Keratinocyte (primary cell): ENCODE measurements at regions not wholly inside any gene's neighbourhood (a gene's known extent, or its start where the extent isn't known, plus 50 kb on each side); places are given as distances from the start of the nearest gene placed in this dataset.
"Not testable (repeated sequence)": the region's sequence is repeated elsewhere in the genome, so short reads cannot be mapped to it uniquely, and the experiment has no call there.

Experiments
- DNase-seq: peaks from one replicate; pipeline ENCODE4 v3.0.0-alpha.2; 2011; ENCODE audit warnings: low read depth, missing footprints, low spot score
- FAIRE-seq: peaks from 2 replicates; lab custom pipeline; 2011; peaks lifted over from hg19 to GRCh38; lab: Jason Lieb, UNC
- H2AFZ ChIP-seq: 2 replicates; pipeline ENCODE4 v1.6.0; 2012; ENCODE audit warnings: low read length, control low read depth, inconsistent platforms; ENCODE audit not compliant: control insufficient read depth
- H3K27ac ChIP-seq: 2 replicates; pipeline ENCODE4 v1.5.1; 2011; ENCODE audit warnings: low read length; ENCODE audit not compliant: control insufficient read depth, insufficient read depth
- H3K27me3 ChIP-seq: 3 replicates; pipeline ENCODE4 v1.6.0; 2011; ENCODE audit warnings: low read length; ENCODE audit not compliant: control insufficient read depth, insufficient read depth; ENCODE audit errors: extremely low read depth
- H3K36me3 ChIP-seq, 2 experiments: 2 replicates in 1 of 2; 3 replicates in 1 of 2; pipeline ENCODE4 v1.5.1; 2011; ENCODE audit warnings: low read length in 2 of 2, mild to moderate bottlenecking in 1 of 2; ENCODE audit not compliant: control insufficient read depth in 2 of 2, insufficient read depth in 2 of 2; ENCODE audit errors: extremely low read depth in 1 of 2
- H3K4me1 ChIP-seq: 3 replicates; pipeline ENCODE4 v1.5.1; 2011; ENCODE audit warnings: low read length; ENCODE audit not compliant: control insufficient read depth, insufficient read depth; ENCODE audit errors: extremely low read depth
- H3K4me2 ChIP-seq: 3 replicates; pipeline ENCODE4 v1.6.0; 2011; ENCODE audit warnings: low read depth, low read length; ENCODE audit not compliant: control insufficient read depth, insufficient read depth; ENCODE audit errors: extremely low read depth
- H3K4me3 ChIP-seq, 3 experiments: fragments of 200-600 bp in 1 of 3; sonication (generic) in 1 of 3; 2 replicates in 2 of 3; 3 replicates in 1 of 3; pipeline ENCODE4 v1.5.1; 2011 to 2016; ENCODE audit warnings: low read length in 3 of 3, mild to moderate bottlenecking in 3 of 3, control low read depth in 2 of 3, inconsistent platforms in 1 of 3, low read depth in 1 of 3, mixed read lengths in 1 of 3, mixed run types in 1 of 3, moderate library complexity in 1 of 3; ENCODE audit not compliant: control insufficient read depth in 2 of 3, insufficient read depth in 2 of 3; ENCODE audit errors: extremely low read depth in 1 of 3
- H3K79me2 ChIP-seq: 2 replicates; pipeline ENCODE4 v1.6.0; 2012; ENCODE audit warnings: low read length; ENCODE audit not compliant: control insufficient read depth, insufficient read depth
- H3K9ac ChIP-seq: 3 replicates; pipeline ENCODE4 v1.6.0; 2011; ENCODE audit warnings: low read length; ENCODE audit not compliant: control insufficient read depth, insufficient read depth; ENCODE audit errors: extremely low read depth
- H3K9me1 ChIP-seq: 3 replicates; pipeline ENCODE4 v1.6.0; 2011; ENCODE audit warnings: low read length; ENCODE audit not compliant: control insufficient read depth, insufficient read depth; ENCODE audit errors: extremely low read depth
- H3K9me3 ChIP-seq: 2 replicates; pipeline ENCODE4 v1.5.1; 2012; ENCODE audit warnings: low read depth, low read length; ENCODE audit not compliant: control insufficient read depth
- H4K20me1 ChIP-seq: 3 replicates; pipeline ENCODE4 v1.6.0; 2011; ENCODE audit warnings: low read length; ENCODE audit not compliant: control insufficient read depth, insufficient read depth; ENCODE audit errors: extremely low read depth
- EZH2 ChIP-seq: IDR thresholded peaks from one replicate; pipeline ENCODE4 v1.6.1; 2012; ENCODE audit warnings: inconsistent platforms, mild to moderate bottlenecking, low read length, moderate library complexity
- dilution Hi-C: fragments of 300-500 bp; cut with MboI; formaldehyde crosslinking; loops from one replicate; pipeline ENCODE4 v1.7.0; 2020; ENCODE audit warnings: low sequenced_read_pairs; ENCODE audit not compliant: extremely low pct_ligation_motif_present
- TF ChIP-seq, protein P1 (sequence below), 3 experiments: IDR thresholded peaks in 1 of 3; conservative IDR thresholded peaks in 1 of 3; optimal IDR thresholded peaks in 1 of 3; 2 replicates in 2 of 3; 3 replicates in 1 of 3; pipeline versions ENCODE3 to v1.5.1; 2011; ENCODE audit warnings: low read length in 3 of 3, mild to moderate bottlenecking in 3 of 3, moderate library complexity in 2 of 3, control low read depth in 1 of 3, inconsistent platforms in 1 of 3; ENCODE audit not compliant: insufficient read depth in 2 of 3; ENCODE audit errors: extremely low read depth in 1 of 3

DNA sequence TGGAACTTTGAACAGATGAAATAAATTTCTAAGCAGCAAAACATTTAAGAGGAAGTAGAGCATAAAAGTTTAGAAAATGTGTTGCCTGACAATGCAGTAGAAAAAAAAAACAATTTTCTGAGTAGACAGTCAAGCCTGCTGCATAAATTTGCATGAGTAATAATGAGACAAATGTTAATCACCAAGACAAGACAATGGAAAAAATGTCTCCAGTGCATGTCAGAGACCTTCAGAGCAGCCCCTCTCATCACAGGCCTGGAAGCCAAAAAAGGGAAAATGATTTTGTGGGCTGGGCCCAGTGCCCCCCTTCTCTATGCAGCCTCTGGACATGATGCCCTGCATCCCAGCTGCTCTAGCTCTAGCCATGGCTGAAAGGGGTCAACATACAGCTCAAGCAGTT lies 204.6 kb downstream of the COX18 start:
- Histone ChIP-seq H3K4me2 (no peak overlapping the region), H3K79me2 (no peaks in the 10 kb centered on the region), H3K4me3 (no peak overlapping the region), H3K36me3 (no peaks in the 10 kb centered on the region), H3K9me1 (no peaks in the 10 kb centered on the region), H3K4me1 (no peaks in the 10 kb centered on the region), H3K9me3 (no peaks in the 10 kb centered on the region), H3K27me3 (no peaks in the 10 kb centered on the region), H3K9ac (no peak overlapping the region), H3K27ac (no peak overlapping the region), H4K20me1 (no peaks in the 10 kb centered on the region), H2AFZ (no peak overlapping the region)
- dilution Hi-C loops, result no loop called here
- DNase-seq, result no peak
- TF ChIP-seq EZH2, result no peak
- TF ChIP-seq, protein P1, sequence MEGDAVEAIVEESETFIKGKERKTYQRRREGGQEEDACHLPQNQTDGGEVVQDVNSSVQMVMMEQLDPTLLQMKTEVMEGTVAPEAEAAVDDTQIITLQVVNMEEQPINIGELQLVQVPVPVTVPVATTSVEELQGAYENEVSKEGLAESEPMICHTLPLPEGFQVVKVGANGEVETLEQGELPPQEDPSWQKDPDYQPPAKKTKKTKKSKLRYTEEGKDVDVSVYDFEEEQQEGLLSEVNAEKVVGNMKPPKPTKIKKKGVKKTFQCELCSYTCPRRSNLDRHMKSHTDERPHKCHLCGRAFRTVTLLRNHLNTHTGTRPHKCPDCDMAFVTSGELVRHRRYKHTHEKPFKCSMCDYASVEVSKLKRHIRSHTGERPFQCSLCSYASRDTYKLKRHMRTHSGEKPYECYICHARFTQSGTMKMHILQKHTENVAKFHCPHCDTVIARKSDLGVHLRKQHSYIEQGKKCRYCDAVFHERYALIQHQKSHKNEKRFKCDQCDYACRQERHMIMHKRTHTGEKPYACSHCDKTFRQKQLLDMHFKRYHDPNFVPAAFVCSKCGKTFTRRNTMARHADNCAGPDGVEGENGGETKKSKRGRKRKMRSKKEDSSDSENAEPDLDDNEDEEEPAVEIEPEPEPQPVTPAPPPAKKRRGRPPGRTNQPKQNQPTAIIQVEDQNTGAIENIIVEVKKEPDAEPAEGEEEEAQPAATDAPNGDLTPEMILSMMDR (optimal IDR thresholded peaks at IDR 0.05 in 1 of 3, IDR thresholded peaks at IDR 0.05 in 1 of 3, conservative IDR thresholded peaks at IDR 0.05 in 1 of 3; ENCODE audit: extremely low read depth in 1 of 3, insufficient read depth in 2 of 3, low read length in 3 of 3), result no peak
- no peak for FAIRE-seq

DNA sequence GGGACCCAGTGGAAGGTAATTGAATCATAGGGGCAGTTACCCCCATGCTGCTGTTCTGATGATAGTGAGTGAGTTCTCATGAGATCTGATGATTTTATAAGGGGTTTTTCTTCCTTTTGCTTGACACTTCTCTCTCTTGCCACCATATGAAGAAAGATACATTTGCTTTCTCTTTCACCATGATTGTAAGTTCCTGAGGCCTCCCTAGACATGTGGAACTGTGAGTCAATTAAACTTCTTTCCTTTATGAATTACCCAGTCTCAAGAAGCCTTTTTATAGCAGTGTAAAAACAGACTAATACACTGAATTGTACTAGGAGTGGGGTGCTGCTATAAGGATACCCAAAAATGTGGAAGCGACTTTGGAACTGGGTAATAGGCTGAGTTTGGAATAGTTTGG lies 205.2 kb downstream of the COX18 start:
- H2AFZ ChIP-seq, H3K9me1 ChIP-seq, H3K79me2 ChIP-seq, H4K20me1 ChIP-seq, H3K9me3 ChIP-seq, H3K4me2 ChIP-seq, H3K9ac ChIP-seq, FAIRE-seq, H3K27ac ChIP-seq, H3K27me3 ChIP-seq, H3K4me1 ChIP-seq, H3K36me3 ChIP-seq, H3K4me3 ChIP-seq, dilution Hi-C loops, DNase-seq: not testable (repeated sequence)

DNA sequence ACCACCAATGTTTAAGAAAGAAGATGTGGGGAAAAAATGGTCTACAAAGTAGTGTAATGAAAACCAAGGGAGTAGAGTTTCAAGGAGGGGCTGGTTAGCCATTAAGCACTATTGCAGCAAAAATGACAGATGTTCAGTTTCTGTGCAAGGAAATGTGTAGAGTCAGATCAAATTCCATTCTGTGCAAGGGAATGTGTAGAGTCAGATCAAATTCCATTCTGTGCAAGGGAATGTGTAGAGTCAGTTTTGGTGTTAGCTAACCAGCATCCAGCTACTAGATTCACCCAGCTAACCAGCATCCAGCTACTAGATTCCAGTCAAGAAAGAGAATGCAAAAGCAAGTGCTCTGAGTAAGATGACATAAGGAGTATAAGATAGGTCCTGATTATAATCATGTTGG lies 208.8 kb downstream of the COX18 start:
- Histone ChIP-seq H3K36me3 (no peaks in the 10 kb centered on the region), H4K20me1 (no peaks in the 10 kb centered on the region), H3K27me3 (no peaks in the 10 kb centered on the region), H3K9ac (no peak overlapping the region), H2AFZ (no peak overlapping the region), H3K4me3 (no peak overlapping the region), H3K9me1 (no peaks in the 10 kb centered on the region), H3K79me2 (no peaks in the 10 kb centered on the region), H3K4me1 (no peaks in the 10 kb centered on the region), H3K4me2 (no peak overlapping the region), H3K9me3 (no peaks in the 10 kb centered on the region), H3K27ac (no peak overlapping the region)
- DNase-seq (no peak), FAIRE-seq (no peak)
- dilution Hi-C loops, result no loop called here
- TF ChIP-seq EZH2, result no peak
- TF ChIP-seq, protein P1 (optimal IDR thresholded peaks at IDR 0.05 in 1 of 3, IDR thresholded peaks at IDR 0.05 in 1 of 3, conservative IDR thresholded peaks at IDR 0.05 in 1 of 3; ENCODE audit: extremely low read depth in 1 of 3, insufficient read depth in 2 of 3, low read length in 3 of 3), result no peak
